MM.1S (cell line): ENCODE measurements at regions not wholly inside any gene's neighbourhood (a gene's known extent, or its start where the extent isn't known, plus 50 kb on each side); places are given as distances from the start of the nearest gene placed in this dataset.

Source experiments
- CTCF ChIP-seq: fragments of 300-600 bp; sonication (generic); IDR thresholded peaks from 2 replicates; pipeline ENCODE4 v1.5.1; 2016; ENCODE audit warnings: antibody characterized with exemption, low read length, mixed read lengths
- EZH2 ChIP-seq: fragments of 300-600 bp; sonication (generic); optimal IDR thresholded peaks from 2 replicates; pipeline ENCODE3; 2017; ENCODE audit warnings: low read depth, mild to moderate bottlenecking, antibody characterized with exemption, low read length, mixed read lengths

GRCh38 chr4:32988165-32988811, 2268.1 kb downstream of the PCDH7 start:
- no peak for TF ChIP-seq EZH2
- TF ChIP-seq CTCF, result no peak
